Suprapubic skin (tissue), 3 donors: ENCODE measurements at regions not wholly inside any gene's neighbourhood (a gene's known extent, or its start where the extent isn't known, plus 50 kb on each side); places are given as distances from the start of the nearest gene placed in this dataset.

Experiments used
- CTCF ChIP-seq, 2 donors: fragments of 200-600 bp in 1 of 2; fragments of 450-650 bp in 1 of 2; sonication (generic) in 1 of 2; IDR thresholded peaks; one replicate each; pipeline ENCODE4 v1.5.1; 2016 to 2019; ENCODE audit warnings: antibody characterized with exemption in 2 of 2, mild to moderate bottlenecking in 1 of 2, moderate library complexity in 1 of 2
- POLR2AphosphoS5 ChIP-seq, 3 donors: sonication (generic); formaldehyde crosslinking; IDR thresholded peaks; one replicate each; pipeline ENCODE4 v1.6.1; 2017; ENCODE audit warnings: antibody characterized with exemption in 3 of 3

DNA sequence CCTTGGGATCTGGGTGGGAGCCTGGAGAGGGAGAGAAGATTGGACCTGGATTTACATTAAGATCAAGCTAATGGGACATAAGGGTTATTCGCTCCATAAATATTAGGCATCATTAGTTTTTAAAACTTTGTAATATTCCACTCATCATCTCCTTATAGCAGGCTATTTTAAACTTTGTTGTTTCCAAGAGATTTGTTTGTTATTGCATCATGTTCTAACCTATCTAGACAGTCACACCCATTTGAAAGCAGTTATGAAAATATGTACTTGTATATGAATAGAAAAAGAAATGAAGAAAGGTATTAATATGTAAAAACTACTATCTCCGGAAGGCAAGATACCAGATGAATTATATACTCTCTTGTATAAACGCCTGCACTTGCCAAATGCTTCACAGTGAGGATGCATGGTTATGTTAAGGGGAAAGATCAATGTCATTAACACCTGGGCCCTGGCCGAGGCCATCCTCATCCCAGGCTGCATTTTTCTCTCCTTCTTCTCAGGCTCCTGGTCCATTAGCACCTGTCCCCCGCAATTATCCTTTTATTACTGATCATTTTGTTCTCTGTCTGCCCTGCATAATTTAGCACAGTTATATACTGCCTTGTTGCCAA, 468.2 kb downstream of the MATN1 start:
- TF ChIP-seq CTCF (IDR thresholded peaks at IDR 0.05) (no peak), POLR2AphosphoS5 (IDR thresholded peaks at IDR 0.05) (no peak)
